ENCODE measurements at regions not wholly inside any gene's neighbourhood (a gene's known extent, or its start where the extent isn't known, plus 50 kb on each side); places are given as distances from the start of the nearest gene placed in this dataset.

GRCh38 chr11:116547571-116547970 is 225.2 kb downstream of the BUD13 start:
- no peak overlapping the region for H3K4me3 ChIP-seq
- H3K9me3 ChIP-seq (replicated peaks in 1 of 3): no peaks in the 10 kb centered on the region
- H3K4me1 ChIP-seq (replicated peaks in 1 of 2): no peaks in the 10 kb centered on the region
- H3K27ac ChIP-seq: no peak overlapping the region
- H3K36me3 ChIP-seq (replicated peaks in 1 of 2): no peaks in the 10 kb centered on the region
- 50 to 57% (median 52%) methylated on average over 2 of the region's 2 CpGs for WGBS, 4 donors
- H3K27me3 ChIP-seq: no peaks in the 10 kb centered on the region
- intact Hi-C loops (cut with DNase I): no loop called here
- TF ChIP-seq POLR2A (IDR thresholded peaks at IDR 0.05) (no peak), CTCF (IDR thresholded peaks at IDR 0.05) (no peak)
- DNase-seq: no peak

GRCh38 chr11:116545912-116546311 is 226.9 kb downstream of the BUD13 start:
- TF ChIP-seq CTCF (IDR thresholded peaks at IDR 0.05) (no peak), POLR2A (IDR thresholded peaks at IDR 0.05) (no peak)
- Histone ChIP-seq H3K36me3 (replicated peaks in 1 of 2) (no peaks in the 10 kb centered on the region), H3K27ac (no peak overlapping the region), H3K4me3 (no peak overlapping the region), H3K9me3 (replicated peaks in 1 of 3) (no peaks in the 10 kb centered on the region), H3K4me1 (replicated peaks in 1 of 2) (no peaks in the 10 kb centered on the region), H3K27me3 (no peaks in the 10 kb centered on the region)
- intact Hi-C loops (cut with DNase I): no loop called here
- 82 to 89% (median 87%) methylated on average over 6 of the region's 6 CpGs for WGBS, 4 donors
- no peak for DNase-seq

- Histone ChIP-seq H3K4me3 (no peak overlapping the region), H3K36me3 (replicated peaks in 1 of 2) (no peaks in the 10 kb centered on the region), H3K4me1 (replicated peaks in 1 of 2) (no peaks in the 10 kb centered on the region), H3K9me3 (replicated peaks in 1 of 3) (no peaks in the 10 kb centered on the region), H3K27ac (no peak overlapping the region), H3K27me3 (no peaks in the 10 kb centered on the region)
- TF ChIP-seq POLR2A (IDR thresholded peaks at IDR 0.05) (no peak), CTCF (IDR thresholded peaks at IDR 0.05) (no peak)
- DNase-seq: no peak
- intact Hi-C loops (cut with DNase I): no loop called here
- WGBS, 4 donors: 66 to 79% (median 75%) methylated on average over 10 of the region's 10 CpGs
Observed at GRCh38 chr11:116544721-116545120, 228.1 kb downstream of the BUD13 start.

- DNase-seq: no peak
- H3K9me3 ChIP-seq (replicated peaks in 1 of 3): no peaks in the 10 kb centered on the region
- WGBS, 4 donors: 76 to 88% (median 81%) methylated on average over 4 of the region's 4 CpGs
- H3K27me3 ChIP-seq: no peaks in the 10 kb centered on the region
- H3K4me1 ChIP-seq (replicated peaks in 1 of 2): no peaks in the 10 kb centered on the region
- no peaks in the 10 kb centered on the region for H3K36me3 ChIP-seq (replicated peaks in 1 of 2)
- intact Hi-C loops (cut with DNase I): no loop called here
- no peak overlapping the region for H3K4me3 ChIP-seq
- TF ChIP-seq POLR2A (IDR thresholded peaks at IDR 0.05) (no peak), CTCF (IDR thresholded peaks at IDR 0.05) (no peak)
- no peak overlapping the region for H3K27ac ChIP-seq
Observed at GRCh38 chr11:116543911-116544475, 228.8 kb downstream of the BUD13 start.
